H54 (cell line): ENCODE measurements at regions not wholly inside any gene's neighbourhood (a gene's known extent, or its start where the extent isn't known, plus 50 kb on each side); places are given as distances from the start of the nearest gene placed in this dataset.
"Not testable (repeated sequence)": the region's sequence is repeated elsewhere in the genome, so short reads cannot be mapped to it uniquely, and the experiment has no call there.

Experiments used
- DNase-seq: peaks from one replicate; pipeline ENCODE4 v3.0.0; 2011; ENCODE audit warnings: low spot score, mixed read lengths; ENCODE audit not compliant: insufficient read length
- FAIRE-seq: peaks from 3 replicates; lab custom pipeline; 2011; peaks lifted over from hg19 to GRCh38; lab: Jason Lieb, UNC
- POLR2A ChIP-seq: IDR thresholded peaks from 2 replicates; pipeline ENCODE4 v1.6.1; 2011; ENCODE audit warnings: low read depth, mild to moderate bottlenecking, low read length

DNA sequence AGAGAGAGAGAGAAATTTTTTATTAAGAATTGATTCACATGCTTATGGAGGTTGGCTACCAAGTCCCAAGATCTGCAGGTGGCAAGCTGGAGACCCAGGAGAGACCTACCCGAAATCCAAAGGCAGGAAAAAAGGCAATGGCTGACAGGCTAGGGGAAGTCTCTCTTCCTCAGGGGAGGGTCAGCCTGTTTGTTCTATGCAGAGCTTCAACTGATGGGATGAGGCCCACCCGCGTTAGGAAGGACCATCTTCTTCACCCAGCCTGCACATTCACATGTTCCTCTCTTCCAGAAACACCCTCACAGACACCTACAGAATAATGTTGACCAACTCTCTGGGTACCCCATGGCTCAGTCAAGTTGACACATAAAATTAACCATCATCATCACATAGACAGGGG lies 65.3 kb upstream of the SERP2 start:
- DNase-seq = no peak
- FAIRE-seq = no peak
- no peak for TF ChIP-seq POLR2A

DNA sequence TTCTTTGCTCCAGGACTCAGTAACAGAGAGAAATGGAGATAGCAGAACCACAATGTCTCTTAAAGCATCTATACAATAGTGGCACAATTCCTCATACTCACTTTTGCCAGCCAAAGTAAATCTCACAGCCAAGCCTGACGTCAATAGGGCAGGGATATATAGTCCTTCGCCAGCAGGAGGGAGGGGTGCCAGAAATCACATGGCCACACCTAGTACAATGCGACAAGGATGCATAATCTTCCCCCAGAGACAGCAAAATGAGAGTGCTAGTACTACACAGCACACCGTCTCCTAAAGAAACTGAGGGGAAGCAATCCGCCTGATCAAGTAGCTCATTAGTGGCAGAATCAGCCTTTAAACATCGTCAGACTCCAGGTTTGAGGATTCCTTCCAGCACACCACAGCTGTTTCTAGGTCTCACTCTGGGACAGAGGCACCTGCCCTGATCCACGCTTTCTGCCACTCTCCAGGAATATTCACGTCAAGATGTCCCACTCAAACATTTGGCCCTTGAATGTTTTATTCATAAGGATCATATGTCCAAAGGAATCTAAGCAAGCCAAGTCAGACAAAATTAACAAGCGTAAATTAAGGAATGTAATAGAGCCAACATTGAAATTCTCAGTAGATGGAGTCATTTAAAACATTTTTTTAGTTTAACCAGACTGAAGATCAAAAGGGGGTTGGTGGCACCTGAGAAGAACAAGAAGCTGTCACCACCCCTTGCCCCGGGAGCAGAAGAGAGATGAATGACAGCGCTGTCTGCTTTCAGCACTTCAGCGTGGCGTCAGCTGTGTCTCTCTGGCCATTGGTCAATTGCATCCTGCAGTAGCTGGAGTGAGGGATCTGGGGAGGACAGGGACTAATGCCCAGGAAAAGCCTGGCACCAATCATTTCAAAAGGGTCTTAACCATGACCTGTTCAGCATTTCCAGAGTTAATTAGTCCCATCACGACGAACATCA lies 63.5 kb upstream of the SERP2 start:
- DNase-seq (no peak), FAIRE-seq (no peak)
- no peak for TF ChIP-seq POLR2A

DNA sequence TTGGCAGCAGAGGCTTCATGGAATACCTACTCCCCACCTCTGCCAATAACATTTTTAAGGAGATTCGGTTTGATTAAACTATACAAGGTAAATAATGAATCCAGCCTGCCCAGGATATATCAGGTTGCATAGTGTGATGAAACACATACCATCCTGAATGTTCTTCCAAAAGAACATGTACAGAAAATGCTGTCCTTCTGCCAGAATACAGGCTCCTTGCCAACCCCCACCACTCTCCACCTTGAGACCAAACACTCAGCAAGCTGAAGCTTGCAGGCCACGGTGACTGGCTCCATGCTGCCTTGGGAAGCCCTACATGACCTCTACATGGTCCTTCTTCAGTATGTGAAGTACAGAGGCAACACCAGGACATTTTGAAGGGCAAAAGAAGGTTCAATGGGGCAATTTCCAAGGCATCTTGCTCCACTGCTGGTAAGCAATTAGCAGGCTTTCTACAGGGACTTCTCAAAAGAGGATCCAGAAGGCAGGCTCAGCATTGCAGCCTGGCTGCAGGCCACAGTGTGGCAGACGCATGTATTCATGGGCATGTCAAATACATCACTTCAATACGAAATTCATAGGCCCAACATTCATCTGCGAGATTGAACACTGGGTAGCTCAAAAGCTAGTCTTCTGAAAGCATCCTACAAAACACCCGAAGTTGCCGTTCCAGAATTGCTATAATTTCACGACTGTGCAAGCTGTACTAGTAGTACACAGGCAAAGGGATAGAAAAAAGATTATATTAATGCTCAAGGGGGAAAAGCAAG lies 62.4 kb upstream of the SERP2 start:
- TF ChIP-seq POLR2A = no peak
- no peak for FAIRE-seq

DNA sequence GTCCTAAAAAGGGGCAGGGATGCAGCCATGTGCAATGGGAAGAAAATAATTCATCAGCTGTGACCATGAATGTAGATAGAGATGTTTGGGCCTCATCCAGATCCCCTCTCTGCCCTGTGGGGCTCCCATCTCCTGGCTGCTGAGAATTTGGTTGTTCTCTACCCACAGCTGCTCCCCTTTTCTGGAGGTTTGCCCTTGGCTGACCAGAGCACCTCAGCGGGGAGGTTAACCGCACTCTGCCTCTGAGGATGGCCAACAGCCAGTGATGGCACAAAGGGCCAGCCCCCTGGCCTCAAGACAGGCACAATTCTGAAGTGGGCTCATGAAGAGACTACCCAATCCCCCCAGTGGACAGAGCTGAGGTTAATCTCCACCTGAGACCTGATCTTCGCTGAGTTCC lies 61.5 kb upstream of the SERP2 start:
- no peak for DNase-seq
- FAIRE-seq = no peak
- TF ChIP-seq POLR2A = no peak

More for the DNA sequence above, 62.4 kb upstream of the SERP2 start:
- DNase-seq = no peak

DNA sequence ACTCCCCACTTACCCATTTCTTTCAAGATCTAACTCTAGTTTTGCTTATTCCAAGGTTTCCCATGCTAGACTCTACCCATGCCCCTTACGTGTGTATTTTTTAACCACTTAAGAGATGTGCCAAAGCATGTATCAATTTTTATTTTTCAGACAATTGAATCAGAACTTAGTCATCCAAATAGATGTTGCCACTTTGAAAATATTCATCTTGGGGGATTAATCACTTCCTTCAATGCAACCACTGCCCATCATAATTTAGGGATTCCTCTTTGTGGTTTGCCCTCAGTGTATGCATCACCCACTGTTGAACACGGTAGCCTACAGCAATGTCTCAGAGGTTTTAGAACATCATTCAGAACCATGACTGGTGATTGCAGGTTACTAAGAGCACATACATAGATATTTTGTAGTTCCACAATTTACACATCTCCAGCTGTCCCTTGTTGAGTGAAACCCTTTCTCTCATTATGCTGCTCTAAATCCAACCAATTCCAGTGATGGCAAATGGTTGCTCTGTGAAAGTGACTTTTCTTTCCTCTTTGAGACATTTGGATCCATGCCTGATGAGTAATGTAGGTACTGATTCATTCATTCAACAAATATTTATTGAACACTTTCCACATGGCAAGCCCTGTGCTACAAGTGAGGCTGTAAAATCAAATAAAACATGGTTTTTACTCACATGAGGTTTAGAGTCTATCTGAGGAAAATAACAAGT lies 60.6 kb upstream of the SERP2 start:
- DNase-seq (no peak), FAIRE-seq (peak; percentile 52)
- no peak for TF ChIP-seq POLR2A

DNA sequence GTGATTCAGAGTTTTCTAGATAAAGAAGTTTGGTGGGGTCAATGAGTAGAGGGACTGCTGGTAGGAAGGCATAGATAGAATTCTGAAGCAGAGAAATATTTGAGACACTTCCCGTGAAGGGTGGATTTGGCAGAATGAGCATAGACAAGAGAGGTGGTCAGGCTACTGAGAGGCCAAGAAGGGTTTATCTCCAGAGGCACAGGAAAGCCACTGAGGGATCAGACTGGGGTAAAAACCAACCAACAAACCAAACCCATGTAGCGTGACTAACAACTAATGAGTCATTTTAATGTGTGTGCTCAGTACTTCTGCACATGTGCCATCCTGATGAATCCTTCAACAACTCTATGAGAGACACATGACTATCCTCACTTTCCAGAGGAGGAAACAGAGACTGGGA lies 60.0 kb upstream of the SERP2 start:
- peak; percentile 41 for FAIRE-seq
- no peak for DNase-seq
- no peak for TF ChIP-seq POLR2A

DNA sequence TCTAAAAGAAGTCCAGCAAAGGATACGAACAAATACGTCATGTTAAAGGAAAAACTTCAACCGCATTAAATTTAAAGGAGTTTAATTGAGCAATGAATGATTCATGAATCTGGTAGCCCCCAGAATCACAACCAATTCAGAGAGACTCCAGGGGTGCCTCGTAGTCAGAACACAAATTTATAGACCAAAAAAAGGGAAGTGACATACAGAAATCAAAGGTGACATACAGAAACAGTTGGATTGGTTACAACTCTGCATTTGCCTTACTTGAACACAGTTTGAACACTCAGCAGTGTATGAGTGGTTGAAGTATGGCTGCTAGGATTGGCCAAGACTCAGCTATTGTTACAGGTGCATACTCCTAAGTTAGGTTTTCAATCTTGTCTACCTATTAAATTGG lies 59.5 kb upstream of the SERP2 start:
- DNase-seq, FAIRE-seq: not testable (repeated sequence)

DNA sequence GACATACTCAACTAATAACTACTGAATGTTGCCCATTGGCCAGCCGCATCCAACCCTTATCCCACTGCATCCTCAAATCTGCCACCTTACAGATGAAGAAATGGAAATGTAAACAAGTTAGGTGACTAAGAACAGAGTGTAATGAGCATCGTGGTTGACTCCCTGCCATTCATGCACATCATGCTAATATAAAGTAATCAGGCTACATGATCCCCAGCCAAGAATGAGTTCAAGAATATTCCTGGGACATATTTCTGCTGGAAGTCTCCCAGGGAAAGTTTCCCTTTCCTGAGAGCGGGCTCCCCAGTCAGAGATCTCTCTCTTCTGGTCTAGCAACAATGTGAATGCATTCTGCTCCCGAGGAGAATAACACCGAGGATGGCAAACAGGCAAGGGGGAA lies 55.9 kb upstream of the SERP2 start:
- DNase-seq = no peak
- TF ChIP-seq POLR2A = no peak
- FAIRE-seq = no peak

DNA sequence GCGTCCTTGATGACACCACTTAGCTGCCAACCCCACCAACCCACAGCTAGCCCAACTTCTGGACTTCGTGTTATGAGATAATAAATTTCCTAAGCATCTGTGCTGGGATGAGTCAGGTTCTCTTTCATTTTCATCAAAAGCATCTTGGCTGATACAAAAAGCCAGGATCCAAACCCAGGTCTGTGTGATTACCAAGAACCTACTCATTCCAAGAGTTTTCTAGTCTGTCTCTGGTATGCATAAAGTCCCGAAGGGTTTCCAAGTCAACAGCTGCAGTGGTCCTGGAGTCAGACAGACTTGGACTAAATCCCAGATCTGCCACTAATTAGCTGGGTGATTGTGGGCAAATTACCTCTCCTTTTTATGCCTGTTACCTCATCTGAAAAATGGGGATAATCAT lies 55.5 kb upstream of the SERP2 start:
- DNase-seq (no peak), FAIRE-seq (no peak)
- TF ChIP-seq POLR2A = no peak

DNA sequence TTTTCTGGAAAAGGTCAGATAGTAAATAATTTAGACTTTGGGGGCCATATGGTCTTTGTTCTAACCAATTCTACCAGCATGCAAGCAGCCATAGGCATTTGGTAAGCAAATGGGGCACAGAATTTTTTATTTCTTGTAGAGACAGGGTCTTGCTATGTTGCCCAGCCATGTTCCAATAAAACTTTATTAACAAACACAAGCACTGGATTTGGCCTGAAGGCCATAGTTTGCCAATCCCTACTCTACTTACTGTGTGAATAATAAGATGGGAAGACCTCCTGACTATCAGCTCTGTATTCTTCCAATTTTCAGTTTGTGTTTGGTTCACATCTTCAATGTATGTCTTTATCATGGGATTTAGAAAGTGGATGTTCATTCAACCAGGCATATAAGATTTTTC lies 53.0 kb upstream of the SERP2 start:
- no peak for DNase-seq
- TF ChIP-seq POLR2A = no peak
- FAIRE-seq = no peak

DNA sequence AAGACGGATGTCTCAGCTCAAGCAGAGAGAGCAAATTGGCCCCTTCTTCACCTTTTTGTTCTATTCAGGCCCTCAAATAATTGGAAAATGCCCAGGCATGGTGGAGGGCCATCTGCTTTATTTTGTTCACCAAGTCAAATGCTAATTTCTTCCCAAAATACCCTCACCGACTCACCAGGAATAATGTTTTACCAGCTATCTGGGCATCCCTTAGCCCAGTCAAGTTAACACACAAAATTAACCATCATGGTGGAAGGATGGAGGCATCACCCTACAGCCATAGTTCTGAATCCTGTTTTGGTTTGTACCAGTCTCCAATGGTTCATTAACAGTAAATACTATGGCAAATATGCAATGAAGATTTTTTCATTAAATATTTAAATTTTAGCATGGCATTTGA lies 51.7 kb upstream of the SERP2 start:
- no peak for TF ChIP-seq POLR2A
- FAIRE-seq (no peak), DNase-seq (no peak)

DNA sequence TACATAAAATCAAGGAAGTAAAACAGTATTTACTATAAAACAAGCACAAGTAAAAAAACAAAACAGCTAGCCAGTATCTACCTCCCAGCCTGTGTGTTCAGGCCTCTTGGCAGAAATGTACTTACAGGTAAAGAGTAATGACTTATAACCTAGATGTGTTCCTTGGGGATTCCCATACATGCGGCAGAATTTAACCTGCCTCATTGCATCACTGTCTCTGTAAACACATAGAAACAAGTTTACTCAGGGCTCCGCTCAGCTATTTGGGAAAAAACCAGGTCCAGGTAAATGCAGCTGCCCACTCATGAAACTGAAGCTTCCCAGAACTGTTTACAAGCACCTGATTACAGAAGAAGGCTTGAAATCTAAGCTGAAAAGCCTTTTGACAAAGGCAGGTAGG lies 50.7 kb upstream of the SERP2 start:
- no peak for FAIRE-seq

DNA sequence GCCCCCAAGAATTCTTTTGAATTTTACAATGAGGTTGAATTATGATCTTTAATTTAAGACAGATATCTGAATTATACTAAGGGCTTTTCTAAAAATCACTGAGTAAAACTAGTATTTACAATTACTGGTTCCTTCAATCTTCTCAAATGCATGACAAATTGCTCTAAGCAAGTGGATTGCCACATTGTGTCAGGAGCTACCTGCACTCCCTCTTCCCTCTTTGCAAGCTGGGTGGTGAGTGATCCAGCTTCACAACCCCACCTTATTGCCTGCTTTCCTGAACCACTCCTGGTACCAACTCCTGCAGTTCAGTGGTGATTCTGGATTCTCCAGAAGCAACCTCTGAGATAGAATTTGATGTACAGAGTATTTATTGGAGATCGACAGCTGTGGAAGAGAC lies 49.9 kb upstream of the SERP2 start:
- FAIRE-seq = no peak
- DNase-seq = no peak
- TF ChIP-seq POLR2A = no peak

More for the DNA sequence above, 50.7 kb upstream of the SERP2 start:
- DNase-seq = no peak
- no peak for TF ChIP-seq POLR2A
